ENCODE measurements at regions not wholly inside any gene's neighbourhood (a gene's known extent, or its start where the extent isn't known, plus 50 kb on each side); places are given as distances from the start of the nearest gene placed in this dataset.

DNA sequence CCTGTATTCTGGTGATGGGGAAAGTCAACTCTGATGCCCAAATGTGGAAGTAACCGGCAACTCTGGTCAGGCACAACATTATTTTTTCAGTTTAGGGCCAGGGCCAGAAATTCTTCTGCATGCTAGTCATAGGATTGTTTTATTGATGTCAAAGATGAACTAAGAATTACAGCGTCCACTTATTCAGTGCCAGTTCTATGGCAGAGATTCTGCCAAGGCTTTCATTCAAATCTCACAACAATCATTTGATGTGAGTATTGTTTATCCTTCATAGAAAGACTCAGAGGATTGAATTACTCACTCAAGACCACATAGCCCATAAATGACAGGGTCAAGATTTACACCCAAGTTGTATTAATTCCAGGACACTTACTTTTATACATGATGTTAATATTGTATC lies 87.7 kb downstream of the TMPRSS5 start:
- TF ChIP-seq POLR2A (IDR thresholded peaks at IDR 0.05; ENCODE audit: low read depth, low read length) (no peak), RAD51 (IDR thresholded peaks at IDR 0.05) (no peak), RAD21 (IDR thresholded peaks at IDR 0.05; ENCODE audit: insufficient read depth, low read depth, low read length) (no peak), ZNF687 (IDR thresholded peaks at IDR 0.05) (no peak), NR2C2 (IDR thresholded peaks at IDR 0.05; ENCODE audit: borderline replicate concordance, control insufficient read depth, insufficient read length, low read depth) (no peak)
